ENCODE measurements at regions not wholly inside any gene's neighbourhood (a gene's known extent, or its start where the extent isn't known, plus 50 kb on each side); places are given as distances from the start of the nearest gene placed in this dataset.

DNA sequence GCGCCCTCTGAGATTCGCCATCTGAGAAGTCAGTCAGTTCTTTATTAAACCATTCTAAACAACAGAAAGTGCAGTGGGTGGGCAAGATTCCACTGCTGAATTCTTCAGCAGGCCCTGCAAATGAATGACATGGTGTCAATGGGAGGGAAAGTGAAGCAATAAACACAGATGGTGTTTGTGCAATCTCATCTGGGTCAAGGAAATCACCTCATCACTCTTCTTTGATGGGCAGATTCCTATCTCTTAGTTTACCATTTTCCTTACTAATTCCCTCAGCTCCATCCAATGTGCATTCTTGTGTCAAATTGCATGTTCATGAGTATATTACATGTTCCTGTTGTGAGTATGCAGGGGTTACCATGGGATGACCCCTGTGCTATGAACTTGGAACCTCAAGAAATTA lies 100.7 kb upstream of the CYP1B1 start:
- TF ChIP-seq, protein P1, sequence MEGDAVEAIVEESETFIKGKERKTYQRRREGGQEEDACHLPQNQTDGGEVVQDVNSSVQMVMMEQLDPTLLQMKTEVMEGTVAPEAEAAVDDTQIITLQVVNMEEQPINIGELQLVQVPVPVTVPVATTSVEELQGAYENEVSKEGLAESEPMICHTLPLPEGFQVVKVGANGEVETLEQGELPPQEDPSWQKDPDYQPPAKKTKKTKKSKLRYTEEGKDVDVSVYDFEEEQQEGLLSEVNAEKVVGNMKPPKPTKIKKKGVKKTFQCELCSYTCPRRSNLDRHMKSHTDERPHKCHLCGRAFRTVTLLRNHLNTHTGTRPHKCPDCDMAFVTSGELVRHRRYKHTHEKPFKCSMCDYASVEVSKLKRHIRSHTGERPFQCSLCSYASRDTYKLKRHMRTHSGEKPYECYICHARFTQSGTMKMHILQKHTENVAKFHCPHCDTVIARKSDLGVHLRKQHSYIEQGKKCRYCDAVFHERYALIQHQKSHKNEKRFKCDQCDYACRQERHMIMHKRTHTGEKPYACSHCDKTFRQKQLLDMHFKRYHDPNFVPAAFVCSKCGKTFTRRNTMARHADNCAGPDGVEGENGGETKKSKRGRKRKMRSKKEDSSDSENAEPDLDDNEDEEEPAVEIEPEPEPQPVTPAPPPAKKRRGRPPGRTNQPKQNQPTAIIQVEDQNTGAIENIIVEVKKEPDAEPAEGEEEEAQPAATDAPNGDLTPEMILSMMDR (conservative IDR thresholded peaks at IDR 0.05; ENCODE audit: low read depth in 2 of 2): no peak
- TF ChIP-seq EZH2phosphoT487 (IDR thresholded peaks at IDR 0.05; ENCODE audit: unreplicated experiment) (no peak), NANOG (IDR thresholded peaks at IDR 0.05; ENCODE audit: borderline replicate concordance) (no peak), ZNF114 (CRISPR knock-in tag; IDR thresholded peaks at IDR 0.05) (no peak), EZH2 (IDR thresholded peaks at IDR 0.05; ENCODE audit: low read depth, unreplicated experiment) (no peak), POLR2AphosphoS5 (IDR thresholded peaks at IDR 0.05; ENCODE audit: low read depth) (no peak), CREB1 (CRISPR knock-in tag; IDR thresholded peaks at IDR 0.05; ENCODE audit: low read depth) (no peak), STAT1 (IDR thresholded peaks at IDR 0.05; ENCODE audit: unreplicated experiment) (no peak), ZNF331 (CRISPR knock-in tag; IDR thresholded peaks at IDR 0.05; ENCODE audit: low read depth) (no peak), JUNB (IDR thresholded peaks at IDR 0.05; ENCODE audit: unreplicated experiment) (no peak)
- TF ChIP-seq, protein P2, sequence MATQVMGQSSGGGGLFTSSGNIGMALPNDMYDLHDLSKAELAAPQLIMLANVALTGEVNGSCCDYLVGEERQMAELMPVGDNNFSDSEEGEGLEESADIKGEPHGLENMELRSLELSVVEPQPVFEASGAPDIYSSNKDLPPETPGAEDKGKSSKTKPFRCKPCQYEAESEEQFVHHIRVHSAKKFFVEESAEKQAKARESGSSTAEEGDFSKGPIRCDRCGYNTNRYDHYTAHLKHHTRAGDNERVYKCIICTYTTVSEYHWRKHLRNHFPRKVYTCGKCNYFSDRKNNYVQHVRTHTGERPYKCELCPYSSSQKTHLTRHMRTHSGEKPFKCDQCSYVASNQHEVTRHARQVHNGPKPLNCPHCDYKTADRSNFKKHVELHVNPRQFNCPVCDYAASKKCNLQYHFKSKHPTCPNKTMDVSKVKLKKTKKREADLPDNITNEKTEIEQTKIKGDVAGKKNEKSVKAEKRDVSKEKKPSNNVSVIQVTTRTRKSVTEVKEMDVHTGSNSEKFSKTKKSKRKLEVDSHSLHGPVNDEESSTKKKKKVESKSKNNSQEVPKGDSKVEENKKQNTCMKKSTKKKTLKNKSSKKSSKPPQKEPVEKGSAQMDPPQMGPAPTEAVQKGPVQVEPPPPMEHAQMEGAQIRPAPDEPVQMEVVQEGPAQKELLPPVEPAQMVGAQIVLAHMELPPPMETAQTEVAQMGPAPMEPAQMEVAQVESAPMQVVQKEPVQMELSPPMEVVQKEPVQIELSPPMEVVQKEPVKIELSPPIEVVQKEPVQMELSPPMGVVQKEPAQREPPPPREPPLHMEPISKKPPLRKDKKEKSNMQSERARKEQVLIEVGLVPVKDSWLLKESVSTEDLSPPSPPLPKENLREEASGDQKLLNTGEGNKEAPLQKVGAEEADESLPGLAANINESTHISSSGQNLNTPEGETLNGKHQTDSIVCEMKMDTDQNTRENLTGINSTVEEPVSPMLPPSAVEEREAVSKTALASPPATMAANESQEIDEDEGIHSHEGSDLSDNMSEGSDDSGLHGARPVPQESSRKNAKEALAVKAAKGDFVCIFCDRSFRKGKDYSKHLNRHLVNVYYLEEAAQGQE (IDR thresholded peaks at IDR 0.05; ENCODE audit: unreplicated experiment): no peak
- TF ChIP-seq, protein P3, sequence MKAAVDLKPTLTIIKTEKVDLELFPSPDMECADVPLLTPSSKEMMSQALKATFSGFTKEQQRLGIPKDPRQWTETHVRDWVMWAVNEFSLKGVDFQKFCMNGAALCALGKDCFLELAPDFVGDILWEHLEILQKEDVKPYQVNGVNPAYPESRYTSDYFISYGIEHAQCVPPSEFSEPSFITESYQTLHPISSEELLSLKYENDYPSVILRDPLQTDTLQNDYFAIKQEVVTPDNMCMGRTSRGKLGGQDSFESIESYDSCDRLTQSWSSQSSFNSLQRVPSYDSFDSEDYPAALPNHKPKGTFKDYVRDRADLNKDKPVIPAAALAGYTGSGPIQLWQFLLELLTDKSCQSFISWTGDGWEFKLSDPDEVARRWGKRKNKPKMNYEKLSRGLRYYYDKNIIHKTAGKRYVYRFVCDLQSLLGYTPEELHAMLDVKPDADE (IDR thresholded peaks at IDR 0.05): no peak

All from GM23338 (cell line).